Neural progenitor cell (in vitro differentiated cells): ENCODE measurements at regions not wholly inside any gene's neighbourhood (a gene's known extent, or its start where the extent isn't known, plus 50 kb on each side); places are given as distances from the start of the nearest gene placed in this dataset.
A peak's percentile ranks its signal among the peaks of the same experiment; 100 is the strongest.

ENCODE experiments used
- DNase-seq: peaks from one replicate; pipeline ENCODE4 v3.0.0-alpha.2; 2016; ENCODE audit warnings: low spot score
- H2AFZ ChIP-seq: fragments of 200-600 bp; sonication (generic); replicated peaks from 2 replicates; pipeline ENCODE4 v1.6.1; 2016; ENCODE audit warnings: antibody characterized with exemption
- H3F3A ChIP-seq: fragments of 200-600 bp; sonication (generic); 2 replicates; pipeline ENCODE4 v1.6.1; 2016; ENCODE audit warnings: antibody characterized with exemption, low read depth
- H3K27ac ChIP-seq: fragments of 200-600 bp; sonication (generic); 2 replicates; pipeline ENCODE4 v1.5.1; 2016; ENCODE audit warnings: mild to moderate bottlenecking
- H3K27me3 ChIP-seq: fragments of 200-600 bp; sonication (generic); 2 replicates; pipeline ENCODE4 v1.6.1; 2016; ENCODE audit warnings: mild to moderate bottlenecking, moderate library complexity
- H3K36me3 ChIP-seq: fragments of 200-600 bp; sonication (generic); 2 replicates; pipeline ENCODE4 v1.5.1; 2016
- H3K4me1 ChIP-seq: fragments of 200-600 bp; sonication (generic); 2 replicates; pipeline ENCODE4 v1.6.1; 2016; ENCODE audit warnings: mixed run types
- H3K4me2 ChIP-seq: fragments of 200-600 bp; sonication (generic); 2 replicates; pipeline ENCODE4 v1.6.1; 2016
- H3K4me3 ChIP-seq: fragments of 200-600 bp; sonication (generic); 2 replicates; pipeline ENCODE4 v1.5.1; 2016
- H3K79me2 ChIP-seq: fragments of 200-600 bp; sonication (generic); 2 replicates; pipeline ENCODE4 v1.6.1; 2016; ENCODE audit warnings: low read depth
- H3K9ac ChIP-seq: fragments of 200-600 bp; sonication (generic); 2 replicates; pipeline ENCODE4 v1.6.1; 2016
- H3K9me3 ChIP-seq: fragments of 200-600 bp; sonication (generic); 2 replicates; pipeline ENCODE4 v1.5.1; 2016; ENCODE audit warnings: low read depth
- H4K20me1 ChIP-seq: fragments of 200-600 bp; sonication (generic); 2 replicates; pipeline ENCODE4 v1.6.1; 2016; ENCODE audit warnings: low read depth
- H3K27ac Mint-ChIP-seq: 3 replicates; pipeline ENCODE4 v1.8.0; 2021; ENCODE audit warnings: mixed read lengths
- H3K27me3 Mint-ChIP-seq: 2 replicates; pipeline ENCODE4 v1.8.0; 2022; ENCODE audit warnings: low read depth, mild to moderate bottlenecking, inconsistent platforms, moderate library complexity, mixed read lengths; ENCODE audit not compliant: insufficient read depth
- H3K36me3 Mint-ChIP-seq: 3 replicates; pipeline ENCODE4 v1.8.0; 2021; ENCODE audit warnings: mixed read lengths
- H3K4me1 Mint-ChIP-seq: 3 replicates; pipeline ENCODE4 v1.8.0; 2021; ENCODE audit warnings: mixed read lengths
- H3K4me3 Mint-ChIP-seq: 3 replicates; pipeline ENCODE4 v1.8.0; 2021; ENCODE audit warnings: mild to moderate bottlenecking, moderate library complexity, mixed read lengths
- H3K9me3 Mint-ChIP-seq: 3 replicates; pipeline ENCODE4 v1.8.0; 2020; ENCODE audit warnings: mixed read lengths
- CTCF ChIP-seq: fragments of 200-600 bp; sonication (generic); IDR thresholded peaks from 2 replicates; pipeline ENCODE4 v1.5.1; 2017; ENCODE audit warnings: antibody characterized with exemption, mild to moderate bottlenecking
- EZH2 ChIP-seq: fragments of 200-600 bp; sonication (generic); IDR thresholded peaks from 2 replicates; pipeline ENCODE4 v1.6.1; 2017; ENCODE audit warnings: antibody characterized with exemption, mild to moderate bottlenecking, moderate library complexity
- EZH2phosphoT487 ChIP-seq: fragments of 200-600 bp; sonication (generic); IDR thresholded peaks from 2 replicates; pipeline ENCODE4 v1.6.1; 2017; ENCODE audit warnings: antibody characterized with exemption

GRCh38 chr15:69663441-69663840 is 210.8 kb downstream of the RPLP1 start:
- Histone ChIP-seq H4K20me1 (no peaks in the 10 kb centered on the region), H3K4me3 (no peak overlapping the region), H3K4me1 (peaks cover 10% of the 10 kb centered on the region), H3K27me3 (no peaks in the 10 kb centered on the region), H3K4me2 (no peak overlapping the region), H3F3A (no peaks in the 10 kb centered on the region), H2AFZ (no peak overlapping the region), H3K9me3 (no peaks in the 10 kb centered on the region), H3K27ac (no peak overlapping the region), H3K79me2 (no peaks in the 10 kb centered on the region), H3K36me3 (no peaks in the 10 kb centered on the region), H3K9ac (no peak overlapping the region)
- Mint-ChIP-seq H3K27ac (no peak overlapping the region), H3K4me1 (peaks cover 23% of the 10 kb centered on the region), H3K4me3 (no peak overlapping the region), H3K27me3 (peaks cover 8% of the 10 kb centered on the region), H3K9me3 (no peaks in the 10 kb centered on the region), H3K36me3 (no peaks in the 10 kb centered on the region)
- DNase-seq, result no peak
- TF ChIP-seq EZH2phosphoT487 (no peak), CTCF (no peak), EZH2 (no peak)

- Mint-ChIP-seq H3K27me3 (peaks cover 8% of the 10 kb centered on the region), H3K27ac (no peak overlapping the region)
- H3K9ac ChIP-seq, result no peak overlapping the region
Observed at GRCh38 chr15:69663982-69664381, 211.4 kb downstream of the RPLP1 start.

GRCh38 chr15:69664572-69665571 is 212.3 kb downstream of the RPLP1 start:
- Mint-ChIP-seq H3K36me3 (no peaks in the 10 kb centered on the region), H3K27ac (peak overlapping the region; percentile 46), H3K4me3 (peak overlapping the region; percentile 9), H3K27me3 (peaks cover 10% of the 10 kb centered on the region), H3K9me3 (no peaks in the 10 kb centered on the region), H3K4me1 (peaks cover 23% of the 10 kb centered on the region)
- Histone ChIP-seq H3K79me2 (no peaks in the 10 kb centered on the region), H3K9ac (no peak overlapping the region), H3K27me3 (no peaks in the 10 kb centered on the region), H4K20me1 (no peaks in the 10 kb centered on the region), H3K27ac (no peak overlapping the region), H3K4me1 (peaks cover 10% of the 10 kb centered on the region), H3K36me3 (no peaks in the 10 kb centered on the region), H2AFZ (peak overlapping the region; percentile 12), H3F3A (no peaks in the 10 kb centered on the region), H3K4me2 (no peak overlapping the region), H3K4me3 (no peak overlapping the region), H3K9me3 (no peaks in the 10 kb centered on the region)
- no peak for TF ChIP-seq EZH2
- no peak for DNase-seq

More at GRCh38 chr15:69663982-69664381, 211.4 kb downstream of the RPLP1 start:
- Mint-ChIP-seq H3K36me3 (no peaks in the 10 kb centered on the region), H3K4me3 (no peak overlapping the region), H3K4me1 (peaks cover 23% of the 10 kb centered on the region), H3K9me3 (no peaks in the 10 kb centered on the region)
- Histone ChIP-seq H4K20me1 (no peaks in the 10 kb centered on the region), H3K4me1 (peaks cover 10% of the 10 kb centered on the region), H3K27ac (no peak overlapping the region), H3K9me3 (no peaks in the 10 kb centered on the region), H2AFZ (no peak overlapping the region), H3F3A (no peaks in the 10 kb centered on the region), H3K4me2 (no peak overlapping the region), H3K36me3 (no peaks in the 10 kb centered on the region), H3K4me3 (no peak overlapping the region), H3K79me2 (no peaks in the 10 kb centered on the region), H3K27me3 (no peaks in the 10 kb centered on the region)
- TF ChIP-seq EZH2phosphoT487 (no peak), CTCF (no peak), EZH2 (no peak)
- DNase-seq, result no peak

- Histone ChIP-seq H3K9me3 (no peaks in the 10 kb centered on the region), H2AFZ (peak overlapping the region; percentile 12), H3K9ac (no peak overlapping the region), H3K27ac (no peak overlapping the region), H3K79me2 (no peaks in the 10 kb centered on the region), H3K4me2 (no peak overlapping the region), H3F3A (no peaks in the 10 kb centered on the region), H3K27me3 (no peaks in the 10 kb centered on the region), H3K4me3 (no peak overlapping the region), H3K36me3 (no peaks in the 10 kb centered on the region), H4K20me1 (no peaks in the 10 kb centered on the region), H3K4me1 (peaks cover 10% of the 10 kb centered on the region)
- H3K4me1 Mint-ChIP-seq, result peaks cover 23% of the 10 kb centered on the region
- TF ChIP-seq EZH2, result no peak
- no peak for TF ChIP-seq CTCF
- DNase-seq, result peak; percentile 16
- H3K27ac Mint-ChIP-seq, result no peak overlapping the region
- peaks cover 10% of the 10 kb centered on the region for H3K27me3 Mint-ChIP-seq
- H3K9me3 Mint-ChIP-seq, result no peaks in the 10 kb centered on the region
- no peak overlapping the region for H3K4me3 Mint-ChIP-seq
- H3K36me3 Mint-ChIP-seq, result no peaks in the 10 kb centered on the region
Observed at GRCh38 chr15:69665641-69666111, 213.1 kb downstream of the RPLP1 start.
